GM18520 (cell line): ENCODE measurements at regions not wholly inside any gene's neighbourhood (a gene's known extent, or its start where the extent isn't known, plus 50 kb on each side); places are given as distances from the start of the nearest gene placed in this dataset.

Experiments
- ATAC-seq: cut with Tn5 transposase; IDR thresholded peaks from one replicate; pipeline ENCODE4 v1.9.1; 2021; ENCODE audit not compliant: unreplicated experiment

DNA sequence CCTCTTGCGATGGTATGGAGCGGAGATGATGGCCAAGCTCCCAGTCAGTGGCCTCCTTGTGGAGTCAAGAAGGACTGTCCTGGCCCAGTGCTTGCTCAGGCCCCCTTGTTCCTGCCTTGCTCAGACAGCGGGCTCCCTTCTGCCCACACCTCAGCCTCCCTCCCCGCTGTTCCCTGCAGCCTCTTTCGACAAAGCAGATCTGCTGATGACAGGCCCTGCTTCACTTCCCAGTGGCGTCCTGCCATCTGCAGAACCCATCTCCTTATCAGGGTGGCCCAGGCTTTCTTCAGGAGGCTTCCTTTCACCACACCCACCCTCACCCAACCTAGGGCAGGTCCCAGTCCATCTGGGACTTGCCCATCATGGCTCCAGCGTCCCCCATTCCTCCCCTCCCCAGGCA lies 80.0 kb downstream of the CLDN34 start:
- no peak for ATAC-seq

DNA sequence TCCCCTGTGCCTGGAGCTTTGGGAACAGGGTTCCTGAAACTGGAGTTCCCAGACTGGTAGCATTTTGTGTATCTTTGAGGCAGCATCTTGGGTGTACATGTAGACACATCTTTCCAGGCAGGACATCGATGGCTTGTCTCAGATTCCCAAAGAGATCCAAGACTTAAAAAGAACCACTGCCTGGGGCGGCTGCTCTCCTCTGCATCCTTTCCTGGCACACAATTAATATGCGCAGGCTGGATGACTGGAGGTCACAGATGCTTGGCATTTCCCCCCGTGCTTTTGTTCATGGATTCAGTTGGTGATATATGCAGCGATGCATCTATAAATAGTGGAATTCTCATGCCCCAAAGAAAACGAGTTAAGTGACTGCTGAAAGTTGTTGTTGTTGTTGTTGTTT lies 80.5 kb downstream of the CLDN34 start:
- no peak for ATAC-seq

DNA sequence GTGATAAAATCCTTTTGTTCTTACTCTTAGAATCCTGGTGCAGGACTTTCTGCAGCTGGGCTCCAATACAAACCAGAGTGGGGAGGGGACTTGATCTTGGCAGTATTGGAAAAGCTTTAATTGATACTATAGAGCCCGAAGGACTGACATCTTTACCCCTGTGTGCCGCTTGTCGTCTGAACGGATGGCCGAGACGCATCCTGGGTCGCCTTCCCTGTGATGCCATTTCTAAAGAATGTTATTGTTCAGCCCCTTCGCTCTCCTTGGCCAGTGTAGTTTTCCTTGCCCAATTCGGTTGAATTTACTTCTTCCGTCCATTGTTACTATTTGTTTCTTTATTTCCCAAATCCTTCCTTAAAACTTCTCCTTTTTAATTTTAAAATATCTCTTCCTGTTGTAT lies 80.9 kb downstream of the CLDN34 start:
- no peak for ATAC-seq

DNA sequence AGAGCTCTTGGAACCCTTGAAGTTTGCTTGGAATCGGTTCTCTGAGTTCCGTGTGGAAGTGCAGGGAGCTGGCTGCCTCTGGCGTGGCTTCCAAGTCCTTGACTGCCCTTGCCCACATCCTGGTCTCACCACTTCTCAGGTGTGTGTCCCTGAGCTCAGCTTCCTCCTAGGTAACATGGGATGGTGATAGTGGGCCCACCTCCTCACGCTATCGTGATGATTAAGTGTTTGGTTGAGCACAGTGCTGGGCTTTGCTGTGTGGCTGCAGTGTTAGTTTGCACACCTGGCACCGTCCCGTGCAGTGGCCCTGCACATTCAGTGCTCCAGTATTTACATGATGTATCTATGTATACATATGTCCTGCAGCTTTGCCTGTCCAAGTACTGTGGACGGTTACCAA lies 81.5 kb downstream of the CLDN34 start:
- no peak for ATAC-seq

DNA sequence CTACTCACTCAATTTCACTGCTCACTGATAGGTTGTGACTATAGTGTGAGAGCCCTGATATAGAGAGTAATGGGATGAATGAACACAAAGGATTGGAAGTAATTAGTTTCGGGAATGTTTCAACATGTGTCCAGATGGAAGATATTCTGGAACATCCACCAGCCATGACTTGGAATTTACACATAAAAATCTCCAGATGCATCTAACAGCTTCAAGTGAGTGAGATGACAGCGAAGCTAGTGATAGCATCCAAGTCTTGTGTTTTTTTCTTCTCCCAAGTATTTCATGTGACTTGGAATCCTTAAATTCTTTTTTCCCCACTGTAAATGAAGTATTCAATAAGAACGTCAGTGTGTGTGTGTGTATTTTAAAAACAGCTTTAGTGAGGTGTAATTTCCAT lies 82.1 kb downstream of the CLDN34 start:
- ATAC-seq, result no peak

DNA sequence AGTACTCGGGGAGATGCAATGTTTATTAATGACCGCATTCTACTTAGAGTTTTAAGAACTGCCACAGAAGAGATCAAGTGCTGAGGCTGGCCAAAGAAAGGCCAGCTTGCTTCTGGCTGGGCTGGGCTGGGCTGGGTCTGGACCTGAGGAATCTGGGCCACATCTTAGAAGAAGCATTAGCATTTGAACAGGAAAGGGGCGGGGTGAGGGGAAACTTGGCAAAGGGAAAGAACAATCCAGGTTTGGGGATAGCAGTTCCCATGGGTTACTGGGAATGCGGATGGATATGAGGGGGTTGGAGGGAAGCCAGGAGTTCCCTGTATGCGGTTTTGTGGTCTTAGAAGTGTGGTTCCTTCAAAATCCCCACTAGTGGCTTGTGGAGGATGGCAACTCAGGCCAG lies 83.3 kb downstream of the CLDN34 start:
- no peak for ATAC-seq

DNA sequence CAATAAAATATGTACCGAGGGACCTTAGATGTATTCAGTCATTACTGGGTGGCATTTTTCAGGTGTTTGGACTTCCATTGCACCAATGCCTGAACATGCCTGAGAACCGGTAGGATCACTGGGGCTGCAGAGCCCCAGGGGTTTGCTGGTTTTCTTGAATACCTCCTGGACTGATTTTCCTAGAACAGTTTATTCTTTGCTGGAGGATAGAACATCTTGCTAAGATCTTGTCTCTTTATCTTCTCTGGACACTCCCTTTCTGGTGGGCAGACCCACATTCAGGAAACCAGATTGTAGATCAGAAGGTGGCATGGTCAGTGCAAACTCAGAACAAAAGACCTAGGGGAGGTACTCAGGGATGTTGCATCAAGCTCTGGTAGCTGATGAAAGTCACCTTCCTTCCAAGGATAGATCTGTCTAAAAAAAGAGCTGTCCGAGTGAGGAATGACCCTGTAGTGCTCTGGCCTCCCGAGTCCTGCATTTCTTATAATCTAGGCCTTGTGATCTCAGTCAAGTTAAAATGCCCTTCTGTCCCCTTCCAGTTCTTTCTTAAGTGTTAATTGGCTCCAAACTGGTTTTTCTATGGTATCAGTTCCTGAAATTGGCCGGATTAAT lies 84.8 kb downstream of the CLDN34 start:
- ATAC-seq, result no peak

DNA sequence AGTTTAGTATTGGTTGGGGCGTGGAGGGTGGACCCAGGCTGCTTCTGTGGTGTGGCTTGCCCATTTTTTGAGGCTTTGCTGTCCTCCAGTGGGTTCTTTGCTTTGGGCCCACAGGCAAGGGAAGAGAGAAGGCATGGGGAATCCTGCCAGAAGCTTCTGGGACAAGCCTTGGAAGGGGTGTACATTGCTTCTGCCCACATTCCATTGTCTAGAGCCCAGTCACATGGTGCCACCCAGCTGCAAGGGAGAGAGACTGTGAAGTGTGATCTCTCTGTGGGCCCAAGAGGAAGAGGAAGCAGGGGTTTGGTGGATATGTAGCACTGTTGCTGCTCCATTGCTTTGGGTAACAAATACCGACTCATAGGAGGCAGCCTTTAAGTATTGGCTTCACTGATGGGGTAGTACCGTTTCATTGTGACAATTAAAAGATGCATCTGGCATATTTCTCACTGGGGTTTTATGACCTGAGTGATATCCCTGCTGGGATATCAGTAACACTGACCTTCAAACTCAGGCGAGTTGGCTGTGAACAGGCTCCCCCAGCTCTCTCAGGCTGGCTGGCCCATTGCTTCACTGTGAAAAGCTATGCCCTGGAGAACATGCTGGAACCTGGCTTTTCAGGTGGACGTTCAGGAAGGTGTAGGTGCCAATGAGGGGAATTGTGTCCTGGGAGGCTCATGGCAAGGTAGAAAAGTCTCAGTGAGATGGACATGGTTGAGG lies 85.9 kb downstream of the CLDN34 start:
- no peak for ATAC-seq

DNA sequence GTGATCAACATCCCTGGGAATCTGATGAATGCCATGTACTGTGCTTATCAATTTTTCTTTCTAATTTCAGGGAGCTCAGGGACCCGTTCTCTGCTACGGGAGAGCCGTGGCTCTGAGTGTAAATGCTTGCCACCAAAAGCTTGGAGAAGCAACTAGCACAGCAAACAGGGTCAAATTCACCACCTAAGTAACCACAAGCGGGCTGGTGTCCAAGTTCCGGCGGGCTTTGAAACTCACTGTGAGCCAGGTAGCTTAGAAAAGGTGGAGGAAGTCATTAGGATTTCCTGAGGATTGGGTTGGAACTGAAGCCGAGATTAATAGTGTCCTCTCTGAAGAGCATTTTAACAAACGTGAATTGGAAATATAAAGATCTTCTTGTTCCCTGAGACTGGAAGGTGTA lies 87.2 kb downstream of the CLDN34 start:
- ATAC-seq, result no peak

DNA sequence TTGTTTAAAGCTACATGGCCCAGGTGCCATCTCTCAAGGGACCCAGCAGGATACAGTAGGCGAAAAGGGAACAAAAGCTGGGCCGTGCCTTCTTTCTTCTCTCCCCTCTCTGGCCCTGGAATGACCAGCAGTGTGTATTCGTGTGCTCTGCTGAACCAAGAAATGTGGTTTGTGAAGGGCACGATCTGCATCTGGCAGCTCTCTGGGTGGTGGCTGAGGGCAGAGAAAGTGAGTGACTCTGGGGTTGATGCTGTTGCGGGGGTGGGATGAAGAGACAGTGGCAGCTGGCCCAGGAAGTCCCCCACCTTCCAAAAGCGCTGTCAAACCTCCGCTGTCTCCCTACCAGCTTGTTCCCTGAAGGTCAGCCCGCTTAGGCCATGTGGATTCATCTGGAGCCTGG lies 88.3 kb downstream of the CLDN34 start:
- ATAC-seq, result no peak

DNA sequence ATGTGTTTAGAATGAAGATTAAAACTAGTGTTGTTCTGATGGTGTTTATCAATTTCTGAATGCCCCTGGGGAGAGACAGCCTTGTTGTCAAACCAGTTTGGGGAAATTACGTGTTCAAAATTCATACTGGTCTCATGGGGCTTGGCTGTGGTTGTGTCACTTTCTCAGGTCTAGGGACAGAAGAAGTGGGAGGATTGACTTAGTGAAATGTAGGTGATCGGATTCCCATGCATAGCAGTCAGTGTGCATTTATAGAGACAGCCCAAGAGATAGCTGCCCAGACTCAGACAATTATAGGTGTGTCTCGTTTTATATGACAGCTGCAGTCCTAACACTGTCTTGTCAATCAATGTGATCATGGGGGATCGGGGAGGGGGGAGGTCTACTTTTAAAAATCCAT lies 94.4 kb upstream of the CLCN4 start:
- peak; percentile 82 for ATAC-seq

DNA sequence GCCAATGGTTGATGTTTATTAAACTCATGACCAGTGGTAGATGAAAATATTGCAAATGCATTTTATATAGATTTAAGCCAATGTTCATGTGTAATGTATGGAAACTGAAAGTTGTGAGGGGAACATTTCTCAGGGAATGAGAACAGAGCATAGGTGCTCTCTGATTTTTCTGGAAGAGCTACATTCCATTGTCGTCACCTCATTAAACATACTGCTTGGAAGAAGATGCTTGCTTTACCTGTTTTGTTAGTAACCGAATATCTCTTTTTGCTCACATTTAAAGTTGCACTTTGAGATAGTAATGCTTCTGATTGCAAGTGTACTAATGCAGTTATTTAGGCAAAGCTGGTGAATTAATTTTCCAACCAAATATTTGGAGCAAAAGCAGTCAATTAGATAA lies 93.8 kb upstream of the CLCN4 start:
- no peak for ATAC-seq

DNA sequence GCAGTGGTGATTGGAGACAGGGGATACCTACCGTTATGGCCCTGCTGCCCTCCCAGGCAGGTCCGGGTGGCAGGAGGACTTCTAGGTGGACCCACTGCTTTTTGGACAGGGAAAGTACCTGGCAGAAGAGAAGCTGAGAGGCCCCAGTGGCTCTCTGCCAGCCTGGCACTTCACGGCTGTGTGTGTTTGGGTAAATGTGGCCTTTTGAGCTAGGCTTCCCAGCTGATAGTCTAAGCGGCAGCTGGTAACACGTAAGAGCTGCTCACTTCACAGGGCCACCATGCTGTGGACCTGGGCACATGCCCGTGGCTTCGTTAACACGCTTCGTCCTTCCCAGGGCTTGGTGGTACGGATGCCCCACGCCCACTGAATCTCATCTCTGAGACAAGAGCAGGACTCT lies 92.0 kb upstream of the CLCN4 start:
- ATAC-seq, result no peak

DNA sequence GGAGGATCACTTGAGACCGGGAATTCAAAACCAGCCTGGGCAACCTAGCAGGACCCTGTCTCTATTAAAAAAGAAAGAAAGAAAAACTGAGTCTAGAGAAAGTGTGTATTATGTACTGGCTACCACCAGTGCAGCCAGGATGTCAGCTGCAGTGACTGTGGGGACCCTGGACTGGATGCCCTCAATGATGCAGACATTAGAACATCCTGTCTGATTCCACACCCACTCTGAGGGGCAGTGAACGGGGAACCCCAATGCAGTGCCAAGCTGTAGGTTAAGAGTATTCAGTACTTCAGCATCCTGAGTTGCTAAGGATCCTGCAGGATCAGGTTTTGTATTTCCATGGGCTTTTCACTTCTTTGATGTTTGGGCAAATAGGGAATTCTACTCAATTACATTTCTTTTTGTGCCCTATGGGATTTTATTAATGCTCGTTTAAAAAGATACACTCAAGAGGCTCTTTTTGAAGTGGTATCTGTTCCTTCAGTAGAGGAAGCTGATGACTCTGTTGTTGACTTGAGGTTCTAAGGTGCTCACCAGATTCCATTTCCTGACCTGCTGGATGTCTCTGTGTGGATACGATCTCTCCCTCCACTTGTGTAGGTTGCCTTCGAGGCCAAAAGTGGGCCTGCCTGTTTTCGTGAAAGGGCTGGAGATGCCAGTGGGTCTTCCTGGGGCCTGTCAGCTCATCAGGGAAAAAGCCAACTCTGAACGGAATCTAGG lies 85.9 kb upstream of the CLCN4 start:
- ATAC-seq, result no peak

DNA sequence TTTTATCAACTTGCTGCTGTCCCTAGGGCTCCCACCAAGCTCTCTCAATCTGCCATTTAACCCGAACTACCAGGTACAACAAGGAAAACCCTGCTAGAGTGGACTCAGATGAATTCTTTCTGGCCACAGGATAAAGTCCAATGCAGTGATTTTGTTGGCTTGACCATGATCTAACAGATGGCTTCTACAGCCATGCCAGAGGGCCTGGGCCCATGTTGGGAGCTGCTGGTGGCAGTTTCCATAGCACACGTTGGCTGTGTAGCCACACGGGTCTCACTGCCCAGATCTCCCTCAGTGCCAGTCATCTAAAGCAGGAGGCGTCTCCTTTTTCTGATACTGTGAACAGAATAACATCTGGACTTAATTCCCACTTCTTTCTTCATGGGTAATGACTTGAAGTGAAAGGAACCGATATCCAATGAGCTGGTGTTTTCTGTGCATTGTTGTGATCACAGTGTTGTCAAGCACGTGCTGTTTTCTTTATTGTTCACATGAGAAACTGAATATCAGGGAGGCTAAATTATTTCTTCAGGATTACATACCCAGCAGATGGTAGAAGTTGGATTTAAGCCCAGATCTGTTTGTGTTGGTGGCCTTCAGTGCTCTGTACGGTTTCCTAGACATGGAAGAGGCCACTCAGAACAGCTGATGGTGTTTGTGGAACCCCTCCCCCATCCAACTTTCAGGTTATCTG lies 85.2 kb upstream of the CLCN4 start:
- ATAC-seq, result no peak

DNA sequence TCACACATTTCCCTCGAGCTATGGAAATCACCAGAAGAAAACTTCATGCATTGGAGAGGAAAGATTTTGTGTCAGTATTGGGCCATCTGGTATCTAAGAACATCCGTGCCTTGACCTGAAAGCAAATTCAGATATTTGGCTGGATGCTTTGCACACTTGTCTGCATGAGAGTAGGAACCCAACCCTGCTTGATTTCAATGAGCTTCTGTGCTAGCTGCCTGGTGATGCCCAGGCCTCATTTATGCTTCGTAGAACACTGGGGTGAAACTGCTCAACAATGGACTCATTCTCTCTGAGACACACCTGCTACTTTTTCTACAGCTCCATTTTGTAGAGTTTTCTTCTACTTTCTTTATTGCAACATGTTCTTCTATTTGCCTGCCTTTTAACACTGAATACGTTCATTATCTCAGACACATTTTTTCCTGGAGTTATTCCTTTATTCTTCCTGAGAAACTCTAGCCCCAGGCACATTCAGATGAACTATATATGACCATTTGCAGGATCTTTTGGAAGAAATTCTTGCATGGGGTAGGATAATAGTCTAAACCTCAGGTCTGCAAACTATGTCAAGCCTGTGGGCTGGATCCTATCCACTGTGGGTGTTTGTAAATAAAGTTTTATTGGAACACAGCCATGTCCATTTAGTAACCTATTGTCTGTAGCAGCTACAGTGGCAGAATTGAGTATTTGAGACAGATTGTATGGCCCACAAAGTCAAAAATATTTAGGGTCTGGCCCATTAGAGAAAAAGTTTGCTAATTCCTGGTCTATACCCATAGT lies 83.8 kb upstream of the CLCN4 start:
- ATAC-seq, result no peak

DNA sequence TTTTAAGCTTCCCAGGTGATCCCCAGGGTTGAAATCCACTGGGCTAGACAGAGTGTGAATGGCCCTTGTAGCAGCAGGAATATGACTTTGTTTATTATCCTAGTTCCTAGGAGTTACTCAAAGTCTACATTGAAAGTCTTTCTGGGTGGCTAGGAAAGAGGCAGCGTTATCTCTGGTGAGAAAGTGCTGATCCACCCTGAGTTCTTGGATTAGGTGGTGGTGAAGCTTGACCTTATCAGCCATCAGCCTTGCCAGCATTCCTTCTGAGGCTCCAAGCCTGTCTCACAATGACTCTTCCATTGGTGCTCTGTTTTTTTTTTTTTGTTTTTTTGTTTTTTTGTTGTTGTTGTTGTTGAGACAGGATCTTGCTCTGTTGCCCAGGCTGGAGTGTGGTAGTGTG lies 83.1 kb upstream of the CLCN4 start:
- no peak for ATAC-seq

DNA sequence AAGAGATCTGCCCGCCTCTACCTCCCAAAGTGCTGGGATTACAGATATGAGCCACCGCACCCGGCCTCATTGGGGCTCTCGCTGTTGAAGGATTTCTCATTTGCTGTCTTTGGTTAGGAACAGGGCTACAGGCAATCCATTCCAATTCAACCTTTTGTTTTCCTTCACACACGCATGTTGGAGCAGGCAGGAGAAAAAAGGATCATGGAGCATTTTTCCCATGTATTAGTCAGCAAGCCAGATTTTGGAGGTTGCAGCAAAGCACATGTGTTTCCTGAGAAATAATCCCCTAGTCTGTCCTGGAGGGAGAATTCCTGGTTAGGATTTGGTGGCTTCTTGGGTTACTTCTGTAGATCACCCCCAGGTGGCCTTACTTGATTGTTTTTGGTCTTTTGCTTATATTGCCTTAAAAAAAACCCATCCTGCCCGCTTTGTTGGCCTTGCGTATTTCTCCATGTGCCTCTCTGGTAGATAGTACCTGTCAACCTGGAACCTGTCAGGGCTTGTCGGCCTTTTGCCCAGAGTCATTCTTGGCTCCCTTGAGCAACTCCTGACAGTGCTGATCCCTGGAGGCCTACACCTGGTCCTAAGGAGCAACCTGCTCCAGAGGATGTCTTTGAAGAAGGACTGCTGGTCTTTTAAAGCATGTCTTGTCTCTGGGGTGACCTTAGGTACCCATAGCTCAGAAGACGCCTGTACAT lies 82.4 kb upstream of the CLCN4 start:
- no peak for ATAC-seq

DNA sequence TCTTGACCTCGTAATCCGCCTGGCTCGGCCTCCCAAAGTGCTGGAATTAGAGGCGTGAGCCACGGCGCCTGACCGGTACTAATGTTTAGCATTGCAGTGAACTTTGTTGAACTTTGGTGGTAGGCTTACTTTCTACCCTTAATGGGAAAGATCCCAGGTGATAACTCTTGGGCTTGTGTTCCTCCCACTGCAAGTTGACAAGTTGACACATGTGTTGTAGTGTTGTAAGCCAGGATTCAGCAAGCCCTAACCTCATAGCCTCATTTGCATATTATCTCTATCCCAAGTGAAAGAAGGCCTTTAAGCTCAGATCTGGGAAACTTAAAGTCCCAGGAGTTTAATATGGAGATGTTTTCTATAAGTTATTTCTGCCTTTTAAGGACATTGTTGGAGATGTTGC lies 80.0 kb upstream of the CLCN4 start:
- ATAC-seq, result no peak

DNA sequence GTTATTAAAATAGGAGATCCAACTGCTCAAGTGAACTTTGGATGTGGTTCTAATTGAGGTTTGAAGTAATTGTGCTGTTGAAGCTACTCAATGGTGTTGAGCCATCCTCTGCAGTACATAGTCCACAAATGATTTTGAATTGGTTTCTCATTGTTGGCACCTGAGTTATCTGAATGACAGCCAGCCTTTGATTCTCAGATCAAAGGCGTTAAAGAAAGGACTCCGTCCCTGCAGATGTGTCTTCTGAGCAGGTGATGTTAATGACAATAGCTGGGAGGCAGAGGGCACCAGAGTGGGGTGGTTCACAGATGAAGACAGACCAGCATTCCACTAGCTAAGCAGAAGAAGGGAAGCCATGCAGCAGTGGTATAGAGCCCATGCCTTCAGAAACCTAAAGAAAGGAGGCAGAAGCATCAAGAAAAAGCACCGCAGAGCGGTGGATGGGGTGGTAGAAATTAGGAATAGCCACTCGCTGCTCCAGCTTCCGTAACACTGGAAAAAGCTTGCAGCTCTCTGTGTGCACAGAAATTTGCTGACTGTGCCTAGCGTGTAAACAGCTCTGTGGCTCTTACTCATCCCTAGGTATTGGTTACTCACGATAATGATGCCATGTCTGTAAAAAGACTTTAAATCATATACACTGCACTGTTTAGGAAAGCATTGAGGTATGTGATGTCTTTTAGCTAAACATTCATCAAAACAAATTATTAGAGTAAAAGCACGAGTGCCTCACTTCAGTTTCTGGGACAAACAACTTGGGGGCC lies 79.2 kb upstream of the CLCN4 start:
- ATAC-seq, result no peak
